ENCODE measurements at regions not wholly inside any gene's neighbourhood (a gene's known extent, or its start where the extent isn't known, plus 50 kb on each side); places are given as distances from the start of the nearest gene placed in this dataset.

DNA sequence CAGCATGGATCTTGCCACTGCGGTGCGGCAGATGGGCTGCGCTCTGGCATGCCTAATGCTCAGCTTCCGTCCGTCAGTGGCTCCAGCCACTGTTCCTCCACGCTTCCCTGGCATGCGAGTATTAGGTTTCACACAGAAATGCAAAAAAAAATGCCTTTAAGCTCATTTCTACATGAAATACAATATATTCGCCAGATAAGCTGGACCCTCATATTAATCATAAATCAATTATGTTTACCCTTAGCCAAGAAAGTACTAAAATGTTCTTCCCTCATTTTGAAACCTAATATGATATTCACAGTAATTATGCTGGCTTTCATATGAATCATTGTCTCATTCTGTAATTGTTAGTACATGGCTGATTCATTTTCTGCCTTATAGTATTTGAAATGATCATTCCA lies 115.5 kb upstream of the FAM241A start:
- DNase-seq (ENCODE audit: low spot score), result no peak
- no peak overlapping the region for H3K9ac ChIP-seq (ENCODE audit: low read depth in 1 of 2, low read length in 2 of 2)
- no peaks in the 10 kb centered on the region for H3K9me3 ChIP-seq (ENCODE audit: control insufficient read depth in 4 of 4, low read length in 3 of 4)
- H3K27me3 ChIP-seq (ENCODE audit: control insufficient read depth in 4 of 4, insufficient read depth in 4 of 4, low read length in 3 of 4), result peaks cover 0 to 4% (median 0%) of the 10 kb centered on the region in 4 donors
- H3K27ac ChIP-seq (ENCODE audit: low read depth in 1 of 2, low read length in 2 of 2), result no peak overlapping the region
- no peak overlapping the region for H3K4me3 ChIP-seq (ENCODE audit: low read depth in 1 of 3, low read length in 3 of 3)
- no peaks in the 10 kb centered on the region for H3K4me1 ChIP-seq (ENCODE audit: control insufficient read depth in 4 of 4, insufficient read depth in 4 of 4, low read length in 3 of 4)
- no peak for TF ChIP-seq SP1 (IDR thresholded peaks at IDR 0.05)
- no peak for TF ChIP-seq HNF4A (conservative IDR thresholded peaks at IDR 0.05)
- TF ChIP-seq HNF4G (IDR thresholded peaks at IDR 0.05), result no peak
- TF ChIP-seq CTCF (IDR thresholded peaks at IDR 0.05; ENCODE audit: low read depth, low read length, missing input control), result no peak
- no peak for TF ChIP-seq GABPA (IDR thresholded peaks at IDR 0.05 in 1 of 2, conservative IDR thresholded peaks at IDR 0.05 in 1 of 2)
- 84% methylated on average over 8 of the region's 8 CpGs for WGBS
- no peaks in the 10 kb centered on the region for H3K36me3 ChIP-seq (ENCODE audit: control insufficient read depth in 4 of 4, insufficient read depth in 3 of 4, low read depth in 1 of 4, low read length in 3 of 4)

- no peak for DNase-seq (ENCODE audit: low spot score)
- no peak overlapping the region for H3K9ac ChIP-seq (ENCODE audit: low read depth in 1 of 2, low read length in 2 of 2)
- no peaks in the 10 kb centered on the region for H3K4me1 ChIP-seq (ENCODE audit: control insufficient read depth in 4 of 4, insufficient read depth in 4 of 4, low read length in 3 of 4)
- TF ChIP-seq CTCF (IDR thresholded peaks at IDR 0.05; ENCODE audit: low read depth, low read length, missing input control), result peak; percentile 60
- no peak for TF ChIP-seq HNF4G (IDR thresholded peaks at IDR 0.05)
- TF ChIP-seq RAD21 (IDR thresholded peaks at IDR 0.05), result peak; percentile 87 to 90
- H3K36me3 ChIP-seq (ENCODE audit: control insufficient read depth in 4 of 4, insufficient read depth in 3 of 4, low read depth in 1 of 4, low read length in 3 of 4), result no peaks in the 10 kb centered on the region
- H3K4me3 ChIP-seq (ENCODE audit: low read depth in 1 of 3, low read length in 3 of 3), result no peak overlapping the region
- WGBS, result 12% methylated on average over 6 of the region's 6 CpGs
- H3K9me3 ChIP-seq (ENCODE audit: control insufficient read depth in 4 of 4, low read length in 3 of 4), result no peaks in the 10 kb centered on the region
- no peak overlapping the region for H3K27ac ChIP-seq (ENCODE audit: low read depth in 1 of 2, low read length in 2 of 2)
- peaks cover 0 to 4% (median 0%) of the 10 kb centered on the region in 4 donors for H3K27me3 ChIP-seq (ENCODE audit: control insufficient read depth in 4 of 4, insufficient read depth in 4 of 4, low read length in 3 of 4)
Observed at GRCh38 chr4:112031712-112032328, 113.4 kb upstream of the FAM241A start.

GRCh38 chr4:112036886-112037285 lies 108.4 kb upstream of the FAM241A start:
- no peak overlapping the region for H3K4me3 ChIP-seq (ENCODE audit: low read depth in 1 of 3, low read length in 3 of 3)
- H3K4me1 ChIP-seq (ENCODE audit: control insufficient read depth in 4 of 4, insufficient read depth in 4 of 4, low read length in 3 of 4), result no peaks in the 10 kb centered on the region
- no peaks in the 10 kb centered on the region for H3K9me3 ChIP-seq (ENCODE audit: control insufficient read depth in 4 of 4, low read length in 3 of 4)
- no peaks in the 10 kb centered on the region for H3K36me3 ChIP-seq (ENCODE audit: control insufficient read depth in 4 of 4, insufficient read depth in 3 of 4, low read depth in 1 of 4, low read length in 3 of 4)
- no peak for TF ChIP-seq REST (IDR thresholded peaks at IDR 0.05)
- WGBS, result 32% methylated on average over 3 of the region's 3 CpGs
- DNase-seq (ENCODE audit: low spot score), result no peak
- peaks cover 0 to 4% (median 0%) of the 10 kb centered on the region in 4 donors for H3K27me3 ChIP-seq (ENCODE audit: control insufficient read depth in 4 of 4, insufficient read depth in 4 of 4, low read length in 3 of 4)
- no peak overlapping the region for H3K9ac ChIP-seq (ENCODE audit: low read depth in 1 of 2, low read length in 2 of 2)
- H3K27ac ChIP-seq (ENCODE audit: low read depth in 1 of 2, low read length in 2 of 2), result no peak overlapping the region

All from liver (tissue), 8 donors.